Mucosa of rectum (tissue), 2 donors: ENCODE measurements at regions not wholly inside any gene's neighbourhood (a gene's known extent, or its start where the extent isn't known, plus 50 kb on each side); places are given as distances from the start of the nearest gene placed in this dataset.
"Not testable (repeated sequence)": the region's sequence is repeated elsewhere in the genome, so short reads cannot be mapped to it uniquely, and the experiment has no call there.

Source experiments
- H3K27ac ChIP-seq, 2 donors: one replicate each; pipeline ENCODE4 v1.7.0; 2013; ENCODE audit warnings: inconsistent platforms in 2 of 2, low read depth in 2 of 2, low read length in 2 of 2
- H3K27me3 ChIP-seq, 2 donors: one replicate each; pipeline ENCODE4 v1.7.0; 2013; ENCODE audit warnings: low read length in 2 of 2; ENCODE audit not compliant: control insufficient read depth in 2 of 2, insufficient read depth in 2 of 2
- H3K36me3 ChIP-seq, 2 donors: one replicate each; pipeline ENCODE4 v1.7.0; 2013; ENCODE audit warnings: low read length in 2 of 2; ENCODE audit not compliant: control insufficient read depth in 2 of 2, insufficient read depth in 2 of 2
- H3K4me1 ChIP-seq, 2 donors: one replicate each; pipeline ENCODE4 v1.7.0; 2013; ENCODE audit warnings: low read length in 2 of 2, mild to moderate bottlenecking in 1 of 2; ENCODE audit not compliant: control insufficient read depth in 2 of 2, insufficient read depth in 2 of 2
- H3K4me3 ChIP-seq, 2 donors: one replicate each; pipeline ENCODE4 v1.7.0; 2013; ENCODE audit warnings: low read length in 2 of 2
- H3K9ac ChIP-seq, 2 donors: one replicate each; pipeline ENCODE4 v1.7.0; 2013; ENCODE audit warnings: low read length in 2 of 2, low read depth in 1 of 2, mild to moderate bottlenecking in 1 of 2
- H3K9me3 ChIP-seq, 2 donors: one replicate each; pipeline ENCODE4 v1.7.0; 2013; ENCODE audit warnings: low read length in 2 of 2; ENCODE audit not compliant: control insufficient read depth in 2 of 2
- donor health status: healthy.
- donor health status: Normal muscosa, but diverticular disease.

DNA sequence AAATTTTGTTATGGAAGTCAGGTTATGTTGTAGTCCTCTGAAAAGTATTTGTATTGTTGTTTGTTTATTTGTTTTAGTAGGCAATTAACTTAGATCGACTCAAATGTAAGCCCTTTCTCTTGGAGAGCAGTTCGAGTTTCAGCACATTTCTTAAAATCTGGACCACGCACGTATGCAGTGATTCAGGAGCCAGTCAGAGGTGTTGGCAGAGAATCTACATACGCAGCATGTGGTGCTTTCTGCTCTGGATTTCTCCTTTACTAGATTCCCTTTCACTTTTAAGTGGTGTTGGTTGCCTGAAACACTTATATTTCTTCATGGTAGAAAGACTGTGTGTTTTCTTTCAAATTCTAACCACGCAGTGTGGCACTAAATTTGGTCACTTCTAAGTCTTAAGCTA is 773.9 kb upstream of the LRATD1 start:
- Histone ChIP-seq H3K36me3 (no peaks in the 10 kb centered on the region), H3K9me3 (no peaks in the 10 kb centered on the region), H3K4me1 (no peaks in the 10 kb centered on the region), H3K27me3 (no peaks in the 10 kb centered on the region), H3K4me3 (no peak overlapping the region), H3K9ac (no peak overlapping the region), H3K27ac (no peak overlapping the region)

DNA sequence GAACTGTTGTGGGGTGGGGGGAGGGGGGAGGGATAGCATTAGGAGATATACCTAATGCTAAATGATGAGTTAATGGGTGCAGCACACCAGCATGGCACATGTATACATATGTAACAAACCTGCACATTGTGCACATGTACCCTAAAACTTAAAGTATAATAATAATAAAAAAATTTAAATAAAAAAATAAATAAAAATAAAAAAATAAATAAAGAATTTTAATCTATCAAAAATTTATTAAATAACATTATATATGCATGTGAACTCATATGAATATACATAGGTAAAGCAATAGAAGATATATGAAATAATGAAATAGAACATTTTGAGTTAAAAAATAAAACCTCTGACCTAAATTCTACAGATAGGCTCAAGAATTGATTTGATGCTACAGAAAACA is 764.2 kb upstream of the LRATD1 start:
- not testable (repeated sequence) for H3K9ac ChIP-seq, H3K4me3 ChIP-seq, H3K27ac ChIP-seq, H3K9me3 ChIP-seq, H3K27me3 ChIP-seq, H3K36me3 ChIP-seq, H3K4me1 ChIP-seq

DNA sequence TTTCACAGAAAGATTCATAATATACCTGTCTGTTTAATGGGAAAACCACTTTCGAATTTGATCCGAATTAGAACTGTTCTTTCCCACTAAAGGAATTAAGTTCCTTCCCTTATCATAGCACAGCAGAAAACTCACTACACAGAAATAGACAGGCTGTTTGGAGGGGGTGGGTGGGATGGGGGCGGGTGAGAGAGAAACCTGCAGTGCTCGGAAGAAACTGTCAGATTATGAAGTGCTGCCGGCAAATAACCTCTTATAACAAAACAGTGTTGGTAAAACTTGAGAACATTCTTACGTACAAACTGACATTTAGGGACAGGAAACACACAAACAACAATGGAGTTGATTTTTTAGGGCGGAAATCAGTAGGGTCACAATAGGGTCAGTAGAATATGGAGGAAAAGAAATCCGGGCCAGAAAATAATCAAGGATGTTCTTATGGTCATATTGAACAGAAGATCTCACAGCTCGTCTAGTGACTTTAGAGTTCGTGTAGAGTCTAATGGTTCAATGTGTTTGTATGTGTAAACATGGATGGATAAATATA is 756.0 kb upstream of the LRATD1 start:
- no peak overlapping the region for H3K9ac ChIP-seq
- no peaks in the 10 kb centered on the region for H3K27me3 ChIP-seq
- H3K4me1 ChIP-seq, result no peaks in the 10 kb centered on the region
- no peak overlapping the region for H3K27ac ChIP-seq
- H3K9me3 ChIP-seq, result no peaks in the 10 kb centered on the region
- no peak overlapping the region for H3K4me3 ChIP-seq
- H3K36me3 ChIP-seq, result no peaks in the 10 kb centered on the region

DNA sequence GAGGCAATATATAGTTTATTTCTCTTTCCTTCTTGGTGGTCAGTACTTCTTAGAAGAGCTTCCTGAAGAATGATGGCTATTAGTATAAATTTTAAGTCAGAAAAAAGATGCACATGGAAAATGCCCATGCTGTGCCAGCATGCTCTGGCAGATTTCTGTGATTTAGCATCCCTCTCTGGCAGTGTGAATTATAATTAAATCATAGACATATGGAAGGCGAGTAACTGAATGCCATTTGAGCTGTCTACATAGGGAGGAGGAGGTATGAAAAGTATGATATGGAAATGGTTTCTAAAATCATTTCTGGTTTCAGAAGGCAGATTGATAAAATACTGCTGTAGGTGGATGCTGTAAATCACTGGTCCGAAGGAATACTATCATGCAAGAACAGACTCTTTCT is 754.9 kb upstream of the LRATD1 start:
- Histone ChIP-seq H3K9me3 (no peaks in the 10 kb centered on the region), H3K4me3 (no peak overlapping the region), H3K27me3 (no peaks in the 10 kb centered on the region), H3K27ac (no peak overlapping the region), H3K4me1 (no peaks in the 10 kb centered on the region), H3K36me3 (no peaks in the 10 kb centered on the region), H3K9ac (no peak overlapping the region)

DNA sequence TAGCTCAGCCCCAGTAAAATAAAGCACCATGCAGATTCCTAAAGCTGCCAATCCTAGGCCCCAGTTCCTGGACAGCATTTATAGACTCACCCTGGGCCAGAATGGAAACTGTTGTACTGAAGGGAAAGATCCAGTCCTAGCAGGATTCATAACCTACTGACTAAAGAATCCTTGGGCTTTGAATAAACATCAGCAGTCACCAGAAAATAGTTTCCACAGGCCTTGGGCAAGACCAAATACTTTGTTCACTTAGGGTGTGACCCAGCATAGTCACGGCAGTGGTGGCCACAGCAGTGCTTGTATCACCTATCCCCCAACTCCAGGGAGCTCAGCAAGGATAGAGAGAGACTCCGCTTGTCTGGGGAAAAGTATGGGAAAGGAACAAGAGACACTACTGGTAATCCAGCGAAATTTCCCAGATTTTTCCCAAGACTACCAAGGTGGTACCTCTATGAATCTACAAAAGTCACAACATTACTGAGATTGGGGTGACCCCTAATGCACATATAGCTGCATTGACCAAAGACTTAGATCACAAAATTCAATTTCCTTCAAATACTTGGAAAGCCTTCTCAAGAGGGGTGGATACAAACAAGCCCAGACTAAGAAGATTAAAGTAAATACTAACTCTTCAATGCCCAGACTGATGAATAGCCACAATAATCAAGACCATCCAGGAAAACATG is 748.1 kb upstream of the LRATD1 start:
- H3K27me3 ChIP-seq, result no peaks in the 10 kb centered on the region
- no peak overlapping the region for H3K9ac ChIP-seq
- no peaks in the 10 kb centered on the region for H3K9me3 ChIP-seq
- H3K4me3 ChIP-seq, result no peak overlapping the region
- no peak overlapping the region for H3K27ac ChIP-seq
- H3K36me3 ChIP-seq, result no peaks in the 10 kb centered on the region
- H3K4me1 ChIP-seq, result no peaks in the 10 kb centered on the region

DNA sequence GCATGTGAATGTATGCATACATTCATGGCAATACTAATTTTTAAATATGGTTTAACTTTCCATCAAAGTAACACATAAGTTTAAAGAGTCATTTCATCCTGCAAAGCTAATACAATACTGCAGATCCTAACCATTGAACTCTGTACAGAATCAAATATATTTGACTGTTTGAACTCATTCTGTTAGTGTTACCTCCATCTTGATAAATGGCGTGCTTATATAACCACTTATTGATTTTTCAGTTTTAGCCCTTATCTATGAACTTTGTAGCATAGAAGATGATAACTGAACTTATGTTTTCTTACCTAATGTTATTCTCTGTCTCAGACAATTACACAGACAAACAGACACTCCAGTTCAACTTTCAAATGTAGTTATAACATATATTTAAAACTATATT is 731.0 kb upstream of the LRATD1 start:
- no peaks in the 10 kb centered on the region for H3K27me3 ChIP-seq
- peaks cover 0 to 3% of the 10 kb centered on the region in 2 donors for H3K9me3 ChIP-seq
- H3K27ac ChIP-seq, result no peak overlapping the region
- H3K4me1 ChIP-seq, result no peaks in the 10 kb centered on the region
- no peak overlapping the region for H3K9ac ChIP-seq
- no peak overlapping the region for H3K4me3 ChIP-seq
- H3K36me3 ChIP-seq, result no peaks in the 10 kb centered on the region

DNA sequence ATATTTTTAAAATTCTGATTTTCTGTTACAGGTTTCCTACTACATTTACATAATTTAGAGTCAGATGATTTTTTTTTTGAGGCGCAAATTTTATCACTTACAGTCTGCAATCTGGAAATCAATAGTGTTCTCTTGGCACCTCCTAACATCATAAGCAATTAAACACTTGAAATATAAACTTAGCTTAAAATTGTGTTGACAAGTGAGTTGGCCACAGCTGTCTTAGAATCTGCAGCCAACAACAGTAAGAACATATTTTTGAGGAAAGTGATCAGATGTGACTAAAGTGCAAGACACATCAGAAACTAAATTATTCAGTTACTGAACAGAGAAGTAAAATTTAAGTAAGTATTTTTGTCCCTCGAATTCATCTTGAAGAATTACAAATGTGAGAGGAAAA is 726.7 kb upstream of the LRATD1 start:
- Histone ChIP-seq H3K27me3 (no peaks in the 10 kb centered on the region), H3K36me3 (no peaks in the 10 kb centered on the region), H3K9ac (no peak overlapping the region), H3K4me1 (no peaks in the 10 kb centered on the region), H3K4me3 (no peak overlapping the region), H3K27ac (no peak overlapping the region), H3K9me3 (no peaks in the 10 kb centered on the region)

DNA sequence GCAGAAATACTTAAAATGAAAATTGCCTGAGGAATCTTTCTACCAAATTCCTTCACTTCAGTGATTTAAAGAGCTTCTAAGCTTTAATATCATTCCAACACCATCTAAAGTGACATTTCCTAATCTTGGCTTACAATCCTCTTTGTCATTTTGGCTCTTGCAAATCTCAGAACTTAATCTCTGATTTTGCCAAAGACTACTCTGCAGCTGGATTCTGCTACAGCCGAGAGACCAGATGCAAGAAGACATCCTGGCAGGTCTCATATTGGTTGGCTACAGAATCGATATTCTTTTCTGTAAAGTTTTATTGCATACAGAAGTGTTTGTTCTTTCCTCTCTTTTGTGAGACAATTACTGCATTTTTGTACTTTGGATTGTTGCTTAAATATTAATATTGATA is 716.5 kb upstream of the LRATD1 start:
- no peak overlapping the region for H3K4me3 ChIP-seq
- no peaks in the 10 kb centered on the region for H3K9me3 ChIP-seq
- H3K27me3 ChIP-seq, result no peaks in the 10 kb centered on the region
- H3K27ac ChIP-seq, result no peak overlapping the region
- H3K36me3 ChIP-seq, result no peaks in the 10 kb centered on the region
- H3K9ac ChIP-seq, result no peak overlapping the region
- H3K4me1 ChIP-seq, result no peaks in the 10 kb centered on the region

DNA sequence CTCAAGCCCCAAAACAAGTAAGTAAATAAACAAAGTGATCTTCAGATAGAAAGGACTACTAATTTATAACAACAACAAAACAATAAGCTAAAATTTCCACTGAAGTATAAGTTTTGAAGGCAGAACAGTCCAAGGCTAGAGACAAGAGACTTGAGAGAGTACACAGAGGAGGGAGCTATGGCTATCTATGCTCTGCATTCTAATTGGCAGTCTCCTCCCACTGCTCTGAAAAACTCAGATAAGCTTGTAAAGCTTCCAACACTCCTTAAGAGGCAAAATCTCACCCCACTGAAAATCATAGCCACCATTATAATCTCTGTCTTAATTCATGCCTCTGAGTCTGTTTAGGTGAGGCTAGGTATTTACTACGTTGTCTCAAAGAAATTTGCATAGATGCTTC is 714.6 kb upstream of the LRATD1 start:
- Histone ChIP-seq H3K9me3 (no peaks in the 10 kb centered on the region), H3K36me3 (no peaks in the 10 kb centered on the region), H3K9ac (no peak overlapping the region), H3K4me3 (no peak overlapping the region), H3K4me1 (no peaks in the 10 kb centered on the region), H3K27ac (no peak overlapping the region), H3K27me3 (no peaks in the 10 kb centered on the region)

DNA sequence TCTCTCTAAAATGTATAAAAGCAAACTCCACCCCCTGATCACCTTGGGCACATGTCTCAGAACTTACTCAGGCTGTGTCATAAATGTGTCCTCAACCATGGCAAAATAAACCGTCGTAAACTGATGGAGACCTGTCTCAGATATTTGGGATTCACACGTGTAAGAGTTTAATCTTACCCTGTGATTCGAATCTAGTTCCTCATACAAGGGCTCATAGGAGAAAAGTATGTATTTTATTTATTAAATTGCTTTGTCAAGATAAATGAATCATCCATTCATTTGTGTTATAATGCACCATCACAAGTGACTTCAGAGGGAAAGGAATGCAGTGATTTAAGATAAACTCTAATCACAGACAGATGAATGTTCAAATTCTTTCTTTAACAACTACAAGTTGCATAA is 712.5 kb upstream of the LRATD1 start:
- Histone ChIP-seq H3K4me1 (no peaks in the 10 kb centered on the region), H3K27me3 (no peaks in the 10 kb centered on the region), H3K36me3 (no peaks in the 10 kb centered on the region), H3K9me3 (no peaks in the 10 kb centered on the region), H3K27ac (no peak overlapping the region), H3K4me3 (no peak overlapping the region), H3K9ac (no peak overlapping the region)

DNA sequence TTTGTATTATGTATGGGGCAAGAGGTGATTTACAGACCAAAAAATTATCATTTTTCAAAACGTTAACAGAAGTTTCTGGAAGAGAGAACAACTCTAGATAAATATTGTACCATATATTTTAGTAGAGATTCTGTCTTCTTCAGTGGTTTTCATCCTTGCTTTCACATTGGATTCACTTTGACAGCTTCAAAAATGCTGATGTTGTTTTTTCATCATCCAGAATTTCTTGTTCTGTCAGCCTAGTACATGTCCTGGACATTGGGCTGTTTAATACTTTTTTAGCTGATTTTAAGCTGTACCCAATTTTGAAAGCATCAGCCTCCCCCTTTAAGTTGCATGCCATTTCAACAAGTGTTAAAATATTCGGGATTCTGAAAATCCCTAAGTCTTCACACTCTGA is 711.3 kb upstream of the LRATD1 start:
- no peaks in the 10 kb centered on the region for H3K4me1 ChIP-seq
- no peak overlapping the region for H3K4me3 ChIP-seq
- H3K36me3 ChIP-seq, result no peaks in the 10 kb centered on the region
- H3K27me3 ChIP-seq, result no peaks in the 10 kb centered on the region
- no peaks in the 10 kb centered on the region for H3K9me3 ChIP-seq
- H3K9ac ChIP-seq, result no peak overlapping the region
- no peak overlapping the region for H3K27ac ChIP-seq
